ENCODE measurements at regions not wholly inside any gene's neighbourhood (a gene's known extent, or its start where the extent isn't known, plus 50 kb on each side); places are given as distances from the start of the nearest gene placed in this dataset.

GRCh38 chr3:72375237-72376076 lies 472.8 kb downstream of the SHQ1 start:
- peaks cover 3% of the 10 kb centered on the region for H3K27me3 Mint-ChIP-seq (ENCODE audit: insufficient read depth, low read depth)
- H3K4me1 Mint-ChIP-seq: peaks cover 64% of the 10 kb centered on the region
- H3K4me1 ChIP-seq: peaks cover 37% of the 10 kb centered on the region
- no peak overlapping the region for H3K9ac ChIP-seq
- H2AFZ ChIP-seq (replicated peaks): no peak overlapping the region
- no peak for DNase-seq (ENCODE audit: low spot score)
- H3K79me2 ChIP-seq (ENCODE audit: low read depth): peaks cover 18% of the 10 kb centered on the region
- H4K20me1 ChIP-seq (ENCODE audit: low read depth): peaks cover 48% of the 10 kb centered on the region
- no peaks in the 10 kb centered on the region for H3K9me3 ChIP-seq (ENCODE audit: low read depth)
- H3K9me3 Mint-ChIP-seq: no peaks in the 10 kb centered on the region
- H3K36me3 ChIP-seq: peaks cover 13% of the 10 kb centered on the region
- no peak overlapping the region for H3K27ac Mint-ChIP-seq
- peaks cover 29% of the 10 kb centered on the region for H3F3A ChIP-seq (ENCODE audit: low read depth)
- no peak overlapping the region for H3K4me3 Mint-ChIP-seq
- peaks cover 18% of the 10 kb centered on the region for H3K36me3 Mint-ChIP-seq
- no peak overlapping the region for H3K4me3 ChIP-seq
- H3K27me3 ChIP-seq: no peaks in the 10 kb centered on the region
- H3K27ac ChIP-seq: no peak overlapping the region
- no peak overlapping the region for H3K4me2 ChIP-seq
- no peak for TF ChIP-seq EZH2phosphoT487 (IDR thresholded peaks at IDR 0.05)
- no peak for TF ChIP-seq EZH2 (IDR thresholded peaks at IDR 0.05)
- no peak for TF ChIP-seq CTCF (IDR thresholded peaks at IDR 0.05)

- H3K27me3 ChIP-seq: no peaks in the 10 kb centered on the region
- Mint-ChIP-seq H3K4me3 (no peak overlapping the region), H3K36me3 (peaks cover 11% of the 10 kb centered on the region), H3K4me1 (peaks cover 49% of the 10 kb centered on the region), H3K27me3 (ENCODE audit: insufficient read depth, low read depth) (peaks cover 3% of the 10 kb centered on the region), H3K27ac (no peak overlapping the region), H3K9me3 (no peaks in the 10 kb centered on the region)
- peaks cover 19% of the 10 kb centered on the region for H3K4me1 ChIP-seq
- no peak for DNase-seq (ENCODE audit: low spot score)
- no peak overlapping the region for H3K4me2 ChIP-seq
- peaks cover 25% of the 10 kb centered on the region for H4K20me1 ChIP-seq (ENCODE audit: low read depth)
- no peaks in the 10 kb centered on the region for H3K79me2 ChIP-seq (ENCODE audit: low read depth)
- H3K9ac ChIP-seq: no peak overlapping the region
- peaks cover 7% of the 10 kb centered on the region for H3K36me3 ChIP-seq
- peaks cover 9% of the 10 kb centered on the region for H3F3A ChIP-seq (ENCODE audit: low read depth)
- H3K9me3 ChIP-seq (ENCODE audit: low read depth): no peaks in the 10 kb centered on the region
- TF ChIP-seq CTCF (IDR thresholded peaks at IDR 0.05) (no peak), EZH2 (IDR thresholded peaks at IDR 0.05) (no peak), EZH2phosphoT487 (IDR thresholded peaks at IDR 0.05) (no peak)
- no peak overlapping the region for H3K4me3 ChIP-seq
- H3K27ac ChIP-seq: no peak overlapping the region
- H2AFZ ChIP-seq (replicated peaks): no peak overlapping the region
Observed at GRCh38 chr3:72373139-72373538, 475.1 kb downstream of the SHQ1 start.

- peaks cover 10% of the 10 kb centered on the region for H3K36me3 Mint-ChIP-seq
- Histone ChIP-seq H3F3A (ENCODE audit: low read depth) (peaks cover 9% of the 10 kb centered on the region), H3K27me3 (no peaks in the 10 kb centered on the region), H3K4me1 (peaks cover 16% of the 10 kb centered on the region), H3K27ac (no peak overlapping the region), H3K9me3 (ENCODE audit: low read depth) (no peaks in the 10 kb centered on the region), H3K4me3 (no peak overlapping the region), H3K4me2 (no peak overlapping the region), H3K79me2 (ENCODE audit: low read depth) (no peaks in the 10 kb centered on the region), H2AFZ (replicated peaks) (no peak overlapping the region), H4K20me1 (ENCODE audit: low read depth) (peaks cover 15% of the 10 kb centered on the region), H3K36me3 (peaks cover 7% of the 10 kb centered on the region), H3K9ac (no peak overlapping the region)
- H3K4me3 Mint-ChIP-seq: no peak overlapping the region
- H3K27ac Mint-ChIP-seq: no peak overlapping the region
- DNase-seq (ENCODE audit: low spot score): no peak
- peaks cover 47% of the 10 kb centered on the region for H3K4me1 Mint-ChIP-seq
- no peaks in the 10 kb centered on the region for H3K9me3 Mint-ChIP-seq
- TF ChIP-seq CTCF (IDR thresholded peaks at IDR 0.05): no peak
- no peak for TF ChIP-seq EZH2 (IDR thresholded peaks at IDR 0.05)
- TF ChIP-seq EZH2phosphoT487 (IDR thresholded peaks at IDR 0.05): no peak
- H3K27me3 Mint-ChIP-seq (ENCODE audit: insufficient read depth, low read depth): peaks cover 3% of the 10 kb centered on the region
Observed at GRCh38 chr3:72372161-72372560, 476.1 kb downstream of the SHQ1 start.
